Heart right ventricle (tissue), 16 donors: ENCODE measurements at regions not wholly inside any gene's neighbourhood (a gene's known extent, or its start where the extent isn't known, plus 50 kb on each side); places are given as distances from the start of the nearest gene placed in this dataset.

ENCODE experiments used
- ATAC-seq, 8 donors: fragments of 200-7000 bp; cut with Tn5 transposase; one replicate each; pipeline ENCODE4 v1.9.1; 2020; ENCODE audit warnings: mild to moderate bottlenecking in 8 of 8, moderate library complexity in 8 of 8, moderate number of reproducible peaks in 1 of 8
- DNase-seq, 2 donors: peaks; one replicate each; pipeline ENCODE4 v3.0.0-alpha.2; 2020
- H3K27ac ChIP-seq, 10 donors: fragments of 200-600 bp; sonication (generic) in 2 of 10; one replicate each; pipeline versions ENCODE4 v1.5.0 to v1.8.0; 2020 to 2022; ENCODE audit warnings: mild to moderate bottlenecking in 3 of 10
- H3K27me3 ChIP-seq, 7 donors: fragments of 200-600 bp; one replicate each; pipeline ENCODE4 v1.8.0; 2021 to 2022; ENCODE audit warnings: mild to moderate bottlenecking in 2 of 7
- H3K36me3 ChIP-seq, 9 donors: fragments of 200-600 bp; sonication (generic) in 1 of 9; one replicate each; pipeline versions ENCODE4 v1.5.0 to v1.8.0; 2020 to 2022; ENCODE audit warnings: mild to moderate bottlenecking in 2 of 9
- H3K4me1 ChIP-seq, 9 donors: fragments of 200-600 bp; sonication (generic) in 1 of 9; one replicate each; pipeline versions ENCODE4 v1.5.0 to v1.8.0; 2020 to 2022; ENCODE audit warnings: mild to moderate bottlenecking in 4 of 9
- H3K4me3 ChIP-seq, 10 donors: fragments of 200-600 bp; sonication (generic) in 2 of 10; one replicate each; pipeline versions ENCODE4 v1.5.0 to v1.8.0; 2020 to 2022; ENCODE audit warnings: mild to moderate bottlenecking in 7 of 10, moderate library complexity in 2 of 10
- H3K9me3 ChIP-seq, 11 donors: fragments of 200-600 bp in 10 of 11; sonication (generic) in 2 of 11; one replicate each; pipeline versions ENCODE4 v1.5.0 to v1.8.0; 2013 to 2022; ENCODE audit warnings: mild to moderate bottlenecking in 2 of 11, control low read depth in 1 of 11, moderate library complexity in 1 of 11
- CTCF ChIP-seq, 9 donors: fragments of 200-600 bp; sonication (generic) in 2 of 9; IDR thresholded peaks; one replicate each; pipeline versions ENCODE4 v1.5.0 to v1.8.0; 2021 to 2022; ENCODE audit warnings: antibody characterized with exemption in 9 of 9, mild to moderate bottlenecking in 5 of 9, moderate library complexity in 1 of 9
- whole genome bisulfite sequencing, 2 donors: extraction: QIAGEN DNeasy Blood & Tissue Kit; methylation state at CpG; one replicate each; pipeline ENCODE4 v1.1.7; 2013; ENCODE audit warnings: inconsistent platforms in 1 of 2; 5-methylcytosine and 5-hydroxymethylcytosine counted together
- intact Hi-C, 10 donors: fragments of 100-400 bp; cut with DNase I; formaldehyde crosslinking; loops; one replicate each; pipeline versions ENCODE4 v1.11.1 to v1.14.2; 2022
- donor health status: Arrhythmogenic right ventricular cardiomyopathy.
- donor health status: ischemic (EF 13 %, LVEDD 7.1; RV severe dilation, severe dysfunction).
- donor health status: healthy with polysubstance abuse.
- donor health status: DM: no; HTN: yes; CAD: no.
- donor health status: DM: no; HTN: no; CAD: no.
- donor health status: ischemic (EF 25% LVEDD 6.9; RV normal size, moderate dysfunction).
- donor health status: ischemic (EF 25% LVEDD 5.7; RV mildly dilated, moderate dysfunction).
- donor health status: healthy.
- donor health status: DM: yes; HTN: yes; CAD: no.
- donor health status: Ischemic cardiomyopathy.
- donor health status: ischemic (EF 35%, LVEDD 5.7; RV mildly dilated, moderate dysfunction).
- donor health status: nonischemic (EF 11% LVEDD 7.7; RV severe dilation, severe dysfunction).
- donor health status: DM: yes; HTN: yes; CAD: no.
- donor health status: PGD.
- donor health status: ischemic (EF 29% LVEDD 5.4; RV normal size, mild dysfunction).
- donor health status: nonischemic (EF 23%, LVEDD 6.1; RV moderate dilation, normal function).

- Histone ChIP-seq H3K4me3 (no peak overlapping the region), H3K9me3 (no peaks in the 10 kb centered on the region), H3K36me3 (no peaks in the 10 kb centered on the region), H3K27ac (no peak overlapping the region), H3K4me1 (peaks cover 0 to 8% (median 0%) of the 10 kb centered on the region in 9 donors), H3K27me3 (peaks cover 0 to 9% (median 5%) of the 10 kb centered on the region in 7 donors)
- ATAC-seq, result no peak
- TF ChIP-seq CTCF (IDR thresholded peaks at IDR 0.05), result no peak
- DNase-seq, result no peak
- 92 to 95% methylated on average over 5 of the region's 5 CpGs for WGBS, 2 donors
- intact Hi-C loops, result loop anchor here in 2 of 10 donors (5.0 to 10.0 kb wide), 2 partner anchors 301 to 304 kb away; no protein-coding TSS in a partner anchor
Measured at GRCh38 chr10:129335942-129336341, 131.1 kb upstream of the MGMT start.

GRCh38 chr10:129339191-129339590 is 127.8 kb upstream of the MGMT start:
- H3K4me1 ChIP-seq, result peaks cover 0 to 8% (median 0%) of the 10 kb centered on the region in 9 donors
- no peaks in the 10 kb centered on the region for H3K9me3 ChIP-seq
- no peak overlapping the region for H3K27ac ChIP-seq
- TF ChIP-seq CTCF (IDR thresholded peaks at IDR 0.05), result no peak
- WGBS, 2 donors, result 96 to 97% methylated on average over 8 of the region's 8 CpGs
- H3K36me3 ChIP-seq, result no peaks in the 10 kb centered on the region
- intact Hi-C loops, result loop anchor here in 2 of 10 donors (5.0 to 10.0 kb wide), 2 partner anchors 304 to 307 kb away; no protein-coding TSS in a partner anchor
- peaks cover 0 to under 1% (median 0%) of the 10 kb centered on the region in 7 donors for H3K27me3 ChIP-seq
- H3K4me3 ChIP-seq, result no peak overlapping the region
- DNase-seq, result no peak
- no peak for ATAC-seq

GRCh38 chr10:129339841-129340240 is 127.2 kb upstream of the MGMT start:
- Histone ChIP-seq H3K36me3 (no peaks in the 10 kb centered on the region), H3K27me3 (no peaks in the 10 kb centered on the region), H3K4me3 (no peak overlapping the region), H3K4me1 (peaks cover 0 to 8% (median 0%) of the 10 kb centered on the region in 9 donors), H3K27ac (no peak overlapping the region), H3K9me3 (no peaks in the 10 kb centered on the region)
- no peak for TF ChIP-seq CTCF (IDR thresholded peaks at IDR 0.05)
- intact Hi-C loops, result loop anchor here in 2 of 10 donors (5.0 to 10.0 kb wide), 2 partner anchors 305 to 308 kb away; no protein-coding TSS in a partner anchor
- ATAC-seq (no peak), DNase-seq (no peak)
- 94 to 97% methylated on average over 4 of the region's 4 CpGs for WGBS, 2 donors

- Histone ChIP-seq H3K4me3 (no peak overlapping the region), H3K27ac (no peak overlapping the region), H3K27me3 (no peaks in the 10 kb centered on the region), H3K9me3 (no peaks in the 10 kb centered on the region), H3K4me1 (peaks cover 0 to 8% (median 0%) of the 10 kb centered on the region in 9 donors), H3K36me3 (no peaks in the 10 kb centered on the region)
- ATAC-seq, result no peak
- intact Hi-C loops, result no loop called here
- no peak for TF ChIP-seq CTCF (IDR thresholded peaks at IDR 0.05)
- DNase-seq, result no peak
- WGBS, 2 donors, result 88 to 90% methylated on average over 5 of the region's 5 CpGs
Measured at GRCh38 chr10:129341087-129341486, 126.0 kb upstream of the MGMT start.
